Keratinocyte (primary cell): ENCODE measurements at regions not wholly inside any gene's neighbourhood (a gene's known extent, or its start where the extent isn't known, plus 50 kb on each side); places are given as distances from the start of the nearest gene placed in this dataset.

Source experiments
- EZH2 ChIP-seq: IDR thresholded peaks from one replicate; pipeline ENCODE4 v1.6.1; 2012; ENCODE audit warnings: inconsistent platforms, mild to moderate bottlenecking, low read length, moderate library complexity
- TF ChIP-seq, protein P1 (sequence below), 3 experiments: IDR thresholded peaks in 1 of 3; conservative IDR thresholded peaks in 1 of 3; optimal IDR thresholded peaks in 1 of 3; 2 replicates in 2 of 3; 3 replicates in 1 of 3; pipeline versions ENCODE3 to v1.5.1; 2011; ENCODE audit warnings: low read length in 3 of 3, mild to moderate bottlenecking in 3 of 3, moderate library complexity in 2 of 3, control low read depth in 1 of 3, inconsistent platforms in 1 of 3; ENCODE audit not compliant: insufficient read depth in 2 of 3; ENCODE audit errors: extremely low read depth in 1 of 3

DNA sequence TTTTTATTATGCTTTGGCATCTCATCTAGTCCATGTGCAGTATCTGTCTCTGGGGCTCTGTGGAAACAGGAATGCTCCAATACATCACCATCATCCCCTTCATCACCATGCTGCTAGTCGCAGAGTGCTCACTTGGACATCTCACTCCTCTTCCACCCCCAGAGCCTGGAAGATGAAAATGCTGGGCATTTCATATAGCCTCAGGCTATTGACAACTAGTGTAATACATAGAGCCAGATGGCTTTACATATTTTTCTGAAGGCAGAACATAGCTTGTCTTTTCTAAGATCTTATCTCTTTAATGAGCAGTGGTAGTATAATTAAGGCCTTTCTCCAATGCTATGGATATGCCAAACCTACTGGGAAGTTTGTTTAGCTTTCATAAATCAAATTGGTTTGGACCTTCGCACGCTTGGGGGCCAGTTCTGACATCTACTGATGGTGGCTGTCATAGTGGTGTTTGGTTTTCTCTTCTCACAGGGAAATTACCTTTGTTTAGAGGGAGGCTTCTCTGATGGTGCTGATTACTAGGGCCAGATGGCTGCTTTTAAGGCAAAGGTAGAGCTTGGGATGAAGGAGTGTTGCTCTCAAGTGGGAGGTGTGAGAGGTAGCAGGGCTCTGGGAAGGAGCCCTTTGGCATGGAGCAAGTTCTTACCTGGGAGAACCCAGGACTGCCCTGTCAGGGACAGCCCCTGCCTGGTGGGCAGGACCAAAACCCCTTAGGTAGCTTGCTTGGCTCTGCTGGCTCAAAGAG lies 63.1 kb upstream of the CXCL14 start:
- TF ChIP-seq, protein P1, sequence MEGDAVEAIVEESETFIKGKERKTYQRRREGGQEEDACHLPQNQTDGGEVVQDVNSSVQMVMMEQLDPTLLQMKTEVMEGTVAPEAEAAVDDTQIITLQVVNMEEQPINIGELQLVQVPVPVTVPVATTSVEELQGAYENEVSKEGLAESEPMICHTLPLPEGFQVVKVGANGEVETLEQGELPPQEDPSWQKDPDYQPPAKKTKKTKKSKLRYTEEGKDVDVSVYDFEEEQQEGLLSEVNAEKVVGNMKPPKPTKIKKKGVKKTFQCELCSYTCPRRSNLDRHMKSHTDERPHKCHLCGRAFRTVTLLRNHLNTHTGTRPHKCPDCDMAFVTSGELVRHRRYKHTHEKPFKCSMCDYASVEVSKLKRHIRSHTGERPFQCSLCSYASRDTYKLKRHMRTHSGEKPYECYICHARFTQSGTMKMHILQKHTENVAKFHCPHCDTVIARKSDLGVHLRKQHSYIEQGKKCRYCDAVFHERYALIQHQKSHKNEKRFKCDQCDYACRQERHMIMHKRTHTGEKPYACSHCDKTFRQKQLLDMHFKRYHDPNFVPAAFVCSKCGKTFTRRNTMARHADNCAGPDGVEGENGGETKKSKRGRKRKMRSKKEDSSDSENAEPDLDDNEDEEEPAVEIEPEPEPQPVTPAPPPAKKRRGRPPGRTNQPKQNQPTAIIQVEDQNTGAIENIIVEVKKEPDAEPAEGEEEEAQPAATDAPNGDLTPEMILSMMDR (optimal IDR thresholded peaks at IDR 0.05 in 1 of 3, IDR thresholded peaks at IDR 0.05 in 1 of 3, conservative IDR thresholded peaks at IDR 0.05 in 1 of 3; ENCODE audit: extremely low read depth in 1 of 3, insufficient read depth in 2 of 3, low read length in 3 of 3) = no peak
- TF ChIP-seq EZH2 = no peak
